GM06990 (cell line): ENCODE measurements at regions not wholly inside any gene's neighbourhood (a gene's known extent, or its start where the extent isn't known, plus 50 kb on each side); places are given as distances from the start of the nearest gene placed in this dataset.

Experiments used
- DNase-seq: peaks from one replicate; pipeline ENCODE4 v3.0.0-alpha.2; 2011; ENCODE audit not compliant: insufficient read length; ENCODE audit errors: extremely low read depth
- H3K27me3 ChIP-seq: replicated peaks from 2 replicates; pipeline ENCODE4 v1.6.0; 2011; ENCODE audit warnings: low read length; ENCODE audit not compliant: control insufficient read depth, insufficient read depth
- H3K36me3 ChIP-seq: 2 replicates; pipeline ENCODE4 v1.5.1; 2011; ENCODE audit warnings: low read length; ENCODE audit not compliant: control insufficient read depth, insufficient read depth
- H3K4me3 ChIP-seq: replicated peaks from 2 replicates; pipeline ENCODE4 v1.5.1; 2011; ENCODE audit warnings: low read depth, mild to moderate bottlenecking, control low read depth, low read length
- CTCF ChIP-seq: IDR thresholded peaks from 2 replicates; pipeline ENCODE4 v1.5.1; 2011; ENCODE audit warnings: low read length, control low read depth, mild to moderate bottlenecking, inconsistent platforms; ENCODE audit not compliant: insufficient read depth, poor library complexity, severe bottlenecking

- DNase-seq: no peak
- no peak for TF ChIP-seq CTCF
- no peaks in the 10 kb centered on the region for H3K27me3 ChIP-seq
- no peaks in the 10 kb centered on the region for H3K36me3 ChIP-seq
- H3K4me3 ChIP-seq: no peak overlapping the region
Observed at GRCh38 chr3:180789774-180790173, 110.5 kb upstream of the CCDC39 start.

- DNase-seq: no peak
- no peaks in the 10 kb centered on the region for H3K36me3 ChIP-seq
- H3K27me3 ChIP-seq: no peaks in the 10 kb centered on the region
- no peak for TF ChIP-seq CTCF
- H3K4me3 ChIP-seq: no peak overlapping the region
Observed at GRCh38 chr3:180798197-180798596, 114.3 kb upstream of the FXR1 start.

GRCh38 chr3:180802837-180803236 lies 109.6 kb upstream of the FXR1 start:
- no peak for DNase-seq
- TF ChIP-seq CTCF: peak; percentile 45
- Histone ChIP-seq H3K36me3 (no peaks in the 10 kb centered on the region), H3K4me3 (no peak overlapping the region), H3K27me3 (no peaks in the 10 kb centered on the region)

- DNase-seq: no peak
- Histone ChIP-seq H3K4me3 (no peak overlapping the region), H3K36me3 (no peaks in the 10 kb centered on the region), H3K27me3 (no peaks in the 10 kb centered on the region)
- TF ChIP-seq CTCF: no peak
Observed at GRCh38 chr3:180804916-180805315, 107.6 kb upstream of the FXR1 start.

GRCh38 chr3:180808823-180809575 lies 103.5 kb upstream of the FXR1 start:
- Histone ChIP-seq H3K4me3 (no peak overlapping the region), H3K36me3 (no peaks in the 10 kb centered on the region), H3K27me3 (no peaks in the 10 kb centered on the region)
- TF ChIP-seq CTCF: no peak
- no peak for DNase-seq

- no peak overlapping the region for H3K4me3 ChIP-seq
- DNase-seq: no peak
- H3K36me3 ChIP-seq: no peaks in the 10 kb centered on the region
- H3K27me3 ChIP-seq: no peaks in the 10 kb centered on the region
- no peak for TF ChIP-seq CTCF
Observed at GRCh38 chr3:180820400-180820799, 92.1 kb upstream of the FXR1 start.
